ENCODE measurements at regions not wholly inside any gene's neighbourhood (a gene's known extent, or its start where the extent isn't known, plus 50 kb on each side); places are given as distances from the start of the nearest gene placed in this dataset.

DNA sequence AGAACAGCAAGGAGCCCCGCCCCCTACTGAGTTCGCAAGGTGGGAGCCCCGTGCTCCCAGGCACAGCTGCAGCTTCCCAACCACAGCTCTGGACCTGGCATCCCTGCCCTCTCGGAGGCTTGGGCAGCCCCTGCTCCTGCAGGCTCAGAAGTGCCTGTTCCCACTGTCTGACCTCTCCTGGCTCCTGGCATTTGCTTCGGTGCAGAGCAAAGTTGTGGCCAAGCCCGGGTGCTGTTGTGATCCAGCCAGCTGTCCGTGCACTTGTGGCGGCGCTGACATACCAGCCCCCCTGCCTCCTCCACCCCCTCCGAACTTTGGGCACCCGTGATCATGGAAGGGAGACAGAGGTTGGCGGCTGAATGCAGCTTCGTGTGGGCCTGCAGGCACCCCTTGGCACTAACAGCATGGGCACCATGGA is 1386.8 kb downstream of the PCDH9 start:
- no peak overlapping the region for H3K27ac ChIP-seq
- H3K27me3 ChIP-seq (ENCODE audit: low read depth), result no peaks in the 10 kb centered on the region
- H3K4me1 ChIP-seq, result no peaks in the 10 kb centered on the region
- no peaks in the 10 kb centered on the region for H3K9me3 ChIP-seq
- H3K36me3 ChIP-seq, result no peaks in the 10 kb centered on the region
- intact Hi-C loops (cut with DNase I), result no loop called here
- ATAC-seq (peak in 1 of 2 donors; percentile 37), DNase-seq (peak; percentile 32)
- TF ChIP-seq CTCF (IDR thresholded peaks at IDR 0.05), result no peak
- no peak overlapping the region for H3K4me3 ChIP-seq

DNA sequence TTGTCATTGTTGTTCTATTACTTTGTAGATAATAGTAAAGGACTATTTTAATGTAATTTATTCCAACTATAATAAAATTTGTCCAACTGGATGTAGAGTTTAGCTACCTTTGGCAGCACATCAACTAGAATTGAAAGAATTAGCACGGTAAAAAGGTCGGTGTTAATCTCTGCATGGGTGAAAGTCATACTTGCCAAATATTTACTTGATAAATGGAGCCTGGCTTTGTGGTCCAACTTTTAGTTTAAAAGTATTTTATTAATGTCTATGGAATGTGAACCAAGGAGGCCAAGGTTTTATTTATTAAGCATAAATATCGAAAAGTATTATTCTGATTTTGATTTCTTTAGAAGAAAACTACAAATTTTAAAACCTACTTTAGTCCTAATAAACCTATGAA is 1389.0 kb downstream of the PCDH9 start:
- Histone ChIP-seq H3K27me3 (ENCODE audit: low read depth) (no peaks in the 10 kb centered on the region), H3K36me3 (no peaks in the 10 kb centered on the region), H3K4me3 (no peak overlapping the region), H3K4me1 (no peaks in the 10 kb centered on the region), H3K27ac (no peak overlapping the region), H3K9me3 (no peaks in the 10 kb centered on the region)
- no peak for DNase-seq
- no peak for TF ChIP-seq CTCF (IDR thresholded peaks at IDR 0.05)
- ATAC-seq, result no peak
- intact Hi-C loops (cut with DNase I), result no loop called here

GRCh38 chr13:65836066-65836465 is 1394.1 kb downstream of the PCDH9 start:
- H3K36me3 ChIP-seq, result no peaks in the 10 kb centered on the region
- H3K27ac ChIP-seq, result no peak overlapping the region
- H3K9me3 ChIP-seq, result no peaks in the 10 kb centered on the region
- H3K27me3 ChIP-seq (ENCODE audit: low read depth), result no peaks in the 10 kb centered on the region
- no peak for ATAC-seq
- no peak for DNase-seq
- no peaks in the 10 kb centered on the region for H3K4me1 ChIP-seq
- TF ChIP-seq CTCF (IDR thresholded peaks at IDR 0.05), result no peak
- intact Hi-C loops (cut with DNase I), result no loop called here
- H3K4me3 ChIP-seq, result no peak overlapping the region

GRCh38 chr13:65834897-65835296 is 1395.2 kb downstream of the PCDH9 start:
- ATAC-seq (no peak), DNase-seq (no peak)
- Histone ChIP-seq H3K36me3 (no peaks in the 10 kb centered on the region), H3K4me1 (no peaks in the 10 kb centered on the region), H3K4me3 (no peak overlapping the region), H3K9me3 (no peaks in the 10 kb centered on the region), H3K27me3 (ENCODE audit: low read depth) (no peaks in the 10 kb centered on the region), H3K27ac (no peak overlapping the region)
- no peak for TF ChIP-seq CTCF (IDR thresholded peaks at IDR 0.05)
- intact Hi-C loops (cut with DNase I), result no loop called here

GRCh38 chr13:65830411-65831205 is 1399.5 kb downstream of the PCDH9 start:
- DNase-seq, result no peak
- Histone ChIP-seq H3K27me3 (ENCODE audit: low read depth) (no peaks in the 10 kb centered on the region), H3K4me1 (no peaks in the 10 kb centered on the region), H3K4me3 (no peak overlapping the region), H3K27ac (no peak overlapping the region), H3K9me3 (no peaks in the 10 kb centered on the region), H3K36me3 (no peaks in the 10 kb centered on the region)
- intact Hi-C loops (cut with DNase I), result no loop called here
- ATAC-seq, result peak in 1 of 2 donors; percentile 47
- no peak for TF ChIP-seq CTCF (IDR thresholded peaks at IDR 0.05)

Measured in lower lobe of right lung (tissue), 2 donors.